ENCODE measurements at regions not wholly inside any gene's neighbourhood (a gene's known extent, or its start where the extent isn't known, plus 50 kb on each side); places are given as distances from the start of the nearest gene placed in this dataset.

GRCh38 chr6:21500314-21501020 lies 93.1 kb upstream of the SOX4 start:
- DNase-seq (ENCODE audit: low read depth, low spot score) = no peak
- no peak overlapping the region for H3K4me3 ChIP-seq (ENCODE audit: low read length)

- peak; percentile 5 for DNase-seq (ENCODE audit: low read depth, low spot score)
- H3K4me3 ChIP-seq (ENCODE audit: low read length) = no peak overlapping the region
Observed at GRCh38 chr6:21501021-21501354, 92.6 kb upstream of the SOX4 start.

- no peak for DNase-seq (ENCODE audit: low read depth, low spot score)
- H3K4me3 ChIP-seq (ENCODE audit: low read length) = no peak overlapping the region
Observed at GRCh38 chr6:21501815-21502214, 91.7 kb upstream of the SOX4 start.

GRCh38 chr6:21502682-21503081 lies 90.9 kb upstream of the SOX4 start:
- H3K4me3 ChIP-seq (ENCODE audit: low read length) = no peak overlapping the region
- DNase-seq (ENCODE audit: low read depth, low spot score) = no peak

GRCh38 chr6:21504790-21505189 lies 88.8 kb upstream of the SOX4 start:
- no peak for DNase-seq (ENCODE audit: low read depth, low spot score)
- no peak overlapping the region for H3K4me3 ChIP-seq (ENCODE audit: low read length)

GRCh38 chr6:21505574-21505990 lies 88.0 kb upstream of the SOX4 start:
- no peak for DNase-seq (ENCODE audit: low read depth, low spot score)
- no peak overlapping the region for H3K4me3 ChIP-seq (ENCODE audit: low read length)

- no peak overlapping the region for H3K4me3 ChIP-seq (ENCODE audit: low read length)
- DNase-seq (ENCODE audit: low read depth, low spot score) = no peak
Observed at GRCh38 chr6:21506126-21506525, 87.4 kb upstream of the SOX4 start.

GRCh38 chr6:21507811-21508210 lies 85.7 kb upstream of the SOX4 start:
- no peak for DNase-seq (ENCODE audit: low read depth, low spot score)
- no peak overlapping the region for H3K4me3 ChIP-seq (ENCODE audit: low read length)

GRCh38 chr6:21508753-21509152 lies 84.8 kb upstream of the SOX4 start:
- H3K4me3 ChIP-seq (ENCODE audit: low read length) = no peak overlapping the region
- no peak for DNase-seq (ENCODE audit: low read depth, low spot score)

GRCh38 chr6:21511891-21512550 lies 81.5 kb upstream of the SOX4 start:
- no peak for DNase-seq (ENCODE audit: low read depth, low spot score)

GRCh38 chr6:21514288-21514687 lies 79.3 kb upstream of the SOX4 start:
- H3K4me3 ChIP-seq (ENCODE audit: low read length) = no peak overlapping the region
- no peak for DNase-seq (ENCODE audit: low read depth, low spot score)

More at GRCh38 chr6:21511891-21512550, 81.5 kb upstream of the SOX4 start:
- H3K4me3 ChIP-seq (ENCODE audit: low read length) = no peak overlapping the region

GRCh38 chr6:21518317-21518716 lies 75.2 kb upstream of the SOX4 start:
- DNase-seq (ENCODE audit: low read depth, low spot score) = no peak
- H3K4me3 ChIP-seq (ENCODE audit: low read length) = no peak overlapping the region

- no peak overlapping the region for H3K4me3 ChIP-seq (ENCODE audit: low read length)
- no peak for DNase-seq (ENCODE audit: low read depth, low spot score)
Observed at GRCh38 chr6:21519642-21520041, 73.9 kb upstream of the SOX4 start.

- no peak for DNase-seq (ENCODE audit: low read depth, low spot score)
- H3K4me3 ChIP-seq (ENCODE audit: low read length) = no peak overlapping the region
Observed at GRCh38 chr6:21521276-21521675, 72.3 kb upstream of the SOX4 start.

GRCh38 chr6:21522143-21522747 lies 71.3 kb upstream of the SOX4 start:
- no peak overlapping the region for H3K4me3 ChIP-seq (ENCODE audit: low read length)
- no peak for DNase-seq (ENCODE audit: low read depth, low spot score)

- DNase-seq (ENCODE audit: low read depth, low spot score) = no peak
- H3K4me3 ChIP-seq (ENCODE audit: low read length) = no peak overlapping the region
Observed at GRCh38 chr6:21522797-21523456, 70.6 kb upstream of the SOX4 start.

- DNase-seq (ENCODE audit: low read depth, low spot score) = no peak
- H3K4me3 ChIP-seq (ENCODE audit: low read length) = no peak overlapping the region
Observed at GRCh38 chr6:21523652-21524051, 69.9 kb upstream of the SOX4 start.

GRCh38 chr6:21524201-21524600 lies 69.3 kb upstream of the SOX4 start:
- DNase-seq (ENCODE audit: low read depth, low spot score) = no peak

GRCh38 chr6:21526974-21527373 lies 66.6 kb upstream of the SOX4 start:
- no peak overlapping the region for H3K4me3 ChIP-seq (ENCODE audit: low read length)
- no peak for DNase-seq (ENCODE audit: low read depth, low spot score)

More at GRCh38 chr6:21524201-21524600, 69.3 kb upstream of the SOX4 start:
- H3K4me3 ChIP-seq (ENCODE audit: low read length) = no peak overlapping the region

- no peak overlapping the region for H3K4me3 ChIP-seq (ENCODE audit: low read length)
- peak; percentile 15 for DNase-seq (ENCODE audit: low read depth, low spot score)
Observed at GRCh38 chr6:21527731-21528130, 65.8 kb upstream of the SOX4 start.

All from Jurkat, Clone E6-1 (cell line).